Body of pancreas (tissue), 4 donors: ENCODE measurements at regions not wholly inside any gene's neighbourhood (a gene's known extent, or its start where the extent isn't known, plus 50 kb on each side); places are given as distances from the start of the nearest gene placed in this dataset.

Source experiments
- POLR2A ChIP-seq, 3 donors: fragments of 450-650 bp; IDR thresholded peaks; one replicate each; pipeline ENCODE4 v1.6.1; 2016; ENCODE audit warnings: antibody characterized with exemption in 3 of 3, mild to moderate bottlenecking in 2 of 3
- TF ChIP-seq, protein P1 (sequence below), 7 experiments: fragments of 450-650 bp in 4 of 7; fragments of 200-600 bp in 3 of 7; sonication (generic) in 3 of 7; IDR thresholded peaks; one replicate each; pipeline ENCODE4 v1.5.1; 2016 to 2019; ENCODE audit warnings: antibody characterized with exemption in 7 of 7

GRCh38 chr3:82791241-82791640 lies 1029.8 kb upstream of the GBE1 start:
- TF ChIP-seq, protein P1, sequence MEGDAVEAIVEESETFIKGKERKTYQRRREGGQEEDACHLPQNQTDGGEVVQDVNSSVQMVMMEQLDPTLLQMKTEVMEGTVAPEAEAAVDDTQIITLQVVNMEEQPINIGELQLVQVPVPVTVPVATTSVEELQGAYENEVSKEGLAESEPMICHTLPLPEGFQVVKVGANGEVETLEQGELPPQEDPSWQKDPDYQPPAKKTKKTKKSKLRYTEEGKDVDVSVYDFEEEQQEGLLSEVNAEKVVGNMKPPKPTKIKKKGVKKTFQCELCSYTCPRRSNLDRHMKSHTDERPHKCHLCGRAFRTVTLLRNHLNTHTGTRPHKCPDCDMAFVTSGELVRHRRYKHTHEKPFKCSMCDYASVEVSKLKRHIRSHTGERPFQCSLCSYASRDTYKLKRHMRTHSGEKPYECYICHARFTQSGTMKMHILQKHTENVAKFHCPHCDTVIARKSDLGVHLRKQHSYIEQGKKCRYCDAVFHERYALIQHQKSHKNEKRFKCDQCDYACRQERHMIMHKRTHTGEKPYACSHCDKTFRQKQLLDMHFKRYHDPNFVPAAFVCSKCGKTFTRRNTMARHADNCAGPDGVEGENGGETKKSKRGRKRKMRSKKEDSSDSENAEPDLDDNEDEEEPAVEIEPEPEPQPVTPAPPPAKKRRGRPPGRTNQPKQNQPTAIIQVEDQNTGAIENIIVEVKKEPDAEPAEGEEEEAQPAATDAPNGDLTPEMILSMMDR (IDR thresholded peaks at IDR 0.05), result no peak
- TF ChIP-seq POLR2A (IDR thresholded peaks at IDR 0.05), result no peak
